Stimulated activated naive CD8-positive, alpha-beta T cell treated with anti-CD3 and anti-CD28 coated beads, Interleukin-15, amount 100 ng/mL, for 72 hours (primary cell): ENCODE measurements at regions not wholly inside any gene's neighbourhood (a gene's known extent, or its start where the extent isn't known, plus 50 kb on each side); places are given as distances from the start of the nearest gene placed in this dataset.
"Not testable (repeated sequence)": the region's sequence is repeated elsewhere in the genome, so short reads cannot be mapped to it uniquely, and the experiment has no call there.

Experiments used
- ATAC-seq: fragments of 150-1000 bp; cut with Tn5 transposase; 2 replicates; pipeline ENCODE4 v1.10.0; 2021; ENCODE audit warnings: mild to moderate bottlenecking, moderate library complexity
- DNase-seq, 2 donors: peaks; one replicate each; pipeline ENCODE4 v3.0.0; 2021 to 2022
- H3K27ac Mint-ChIP-seq, 2 donors: one replicate each; pipeline ENCODE4 v1.8.0; 2022; ENCODE audit warnings: mild to moderate bottlenecking in 2 of 2, mixed read lengths in 2 of 2, moderate library complexity in 2 of 2
- H3K27me3 Mint-ChIP-seq: one replicate; pipeline ENCODE4 v1.8.0; 2022; ENCODE audit warnings: mixed read lengths
- H3K4me1 Mint-ChIP-seq: one replicate; pipeline ENCODE4 v1.8.0; 2022; ENCODE audit warnings: mild to moderate bottlenecking, mixed read lengths
- H3K4me3 Mint-ChIP-seq, 2 donors: one replicate each; pipeline ENCODE4 v1.8.0; 2022; ENCODE audit warnings: mild to moderate bottlenecking in 2 of 2, mixed read lengths in 2 of 2, moderate library complexity in 1 of 2
- H3K9me3 Mint-ChIP-seq, 2 donors: one replicate each; pipeline ENCODE4 v1.8.0; 2022; ENCODE audit warnings: mixed read lengths in 2 of 2

DNA sequence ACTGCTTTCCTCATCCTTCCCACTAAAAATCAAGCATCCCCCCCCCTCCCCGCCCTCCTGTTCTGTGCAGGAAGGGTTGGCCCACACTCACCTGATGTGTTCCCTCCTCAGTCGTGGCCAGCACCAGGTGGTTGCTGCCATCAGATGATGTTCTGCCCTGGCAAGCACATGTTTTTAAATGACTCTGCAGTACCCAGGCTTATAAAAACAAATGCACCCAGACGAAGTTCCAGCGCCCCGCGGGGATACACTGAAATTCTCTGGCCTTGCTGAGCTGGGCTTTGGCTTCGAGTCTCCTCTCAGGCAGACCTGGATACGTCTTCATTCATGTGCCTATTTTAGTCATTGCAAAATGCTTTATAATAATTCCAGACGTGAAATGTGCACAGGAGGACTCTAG is 316.3 kb downstream of the DLEU7 start:
- DNase-seq, result no peak
- H3K9me3 Mint-ChIP-seq, result no peaks in the 10 kb centered on the region
- peak; percentile 38 for ATAC-seq
- peaks cover 30% of the 10 kb centered on the region for H3K4me1 Mint-ChIP-seq
- no peak overlapping the region for H3K27ac Mint-ChIP-seq
- H3K4me3 Mint-ChIP-seq, result no peak overlapping the region
- H3K27me3 Mint-ChIP-seq, result peaks cover 32% of the 10 kb centered on the region

DNA sequence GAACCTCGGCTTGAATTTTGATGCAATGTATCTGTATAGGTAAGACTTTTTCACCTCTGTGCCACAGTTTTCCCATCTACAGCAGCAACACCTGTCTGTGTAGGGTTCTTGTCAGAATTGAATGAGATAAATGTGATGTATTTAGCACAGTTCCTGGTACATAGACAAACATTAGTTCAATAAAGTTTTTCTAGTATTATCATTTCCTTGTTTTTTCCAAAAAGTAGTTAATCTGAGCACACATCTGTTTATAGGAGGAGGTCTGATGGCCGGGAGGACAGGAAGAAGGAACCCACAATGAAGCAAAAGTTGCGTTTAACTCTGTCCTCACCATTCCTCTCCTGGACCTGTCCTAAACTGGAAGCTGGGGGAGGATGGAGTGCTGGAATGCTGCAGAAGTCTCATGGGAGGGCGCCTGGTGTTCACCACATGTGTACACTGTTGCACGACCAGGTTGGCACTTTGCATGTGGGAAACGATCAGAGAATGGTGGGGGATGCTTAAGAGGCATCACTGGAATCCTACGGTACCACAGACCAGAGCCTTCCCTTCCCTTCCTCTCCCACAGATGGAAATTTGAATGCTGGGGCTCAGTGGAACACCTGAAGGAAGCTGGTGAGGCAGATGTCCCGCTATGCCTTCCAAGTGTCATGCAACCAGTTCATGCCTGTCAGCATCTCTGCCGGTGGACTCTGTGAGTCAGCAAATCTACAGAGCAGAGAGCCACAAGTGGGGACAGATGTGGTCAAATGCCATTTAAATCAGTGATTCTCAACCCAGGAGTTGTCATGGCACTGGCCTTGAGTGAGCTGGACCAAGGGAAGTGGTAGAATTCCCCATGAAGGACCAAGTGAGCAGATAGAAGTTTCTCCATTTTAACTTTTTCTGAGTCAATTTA is 315.6 kb downstream of the DLEU7 start:
- no peaks in the 10 kb centered on the region for H3K9me3 Mint-ChIP-seq
- no peak for DNase-seq
- H3K4me1 Mint-ChIP-seq, result peaks cover 30% of the 10 kb centered on the region
- H3K27ac Mint-ChIP-seq, result peak overlapping the region in 1 of 2 donors; percentile 44
- H3K27me3 Mint-ChIP-seq, result peaks cover 34% of the 10 kb centered on the region
- no peak for ATAC-seq
- no peak overlapping the region for H3K4me3 Mint-ChIP-seq

GRCh38 chr13:50529154-50529882 is 314.2 kb downstream of the DLEU7 start:
- Mint-ChIP-seq H3K27ac (no peak overlapping the region), H3K27me3 (peaks cover 34% of the 10 kb centered on the region), H3K4me3 (no peak overlapping the region), H3K9me3 (no peaks in the 10 kb centered on the region), H3K4me1 (peaks cover 30% of the 10 kb centered on the region)
- DNase-seq (peak in 1 of 2 donors; percentile 30), ATAC-seq (peak; percentile 94)

DNA sequence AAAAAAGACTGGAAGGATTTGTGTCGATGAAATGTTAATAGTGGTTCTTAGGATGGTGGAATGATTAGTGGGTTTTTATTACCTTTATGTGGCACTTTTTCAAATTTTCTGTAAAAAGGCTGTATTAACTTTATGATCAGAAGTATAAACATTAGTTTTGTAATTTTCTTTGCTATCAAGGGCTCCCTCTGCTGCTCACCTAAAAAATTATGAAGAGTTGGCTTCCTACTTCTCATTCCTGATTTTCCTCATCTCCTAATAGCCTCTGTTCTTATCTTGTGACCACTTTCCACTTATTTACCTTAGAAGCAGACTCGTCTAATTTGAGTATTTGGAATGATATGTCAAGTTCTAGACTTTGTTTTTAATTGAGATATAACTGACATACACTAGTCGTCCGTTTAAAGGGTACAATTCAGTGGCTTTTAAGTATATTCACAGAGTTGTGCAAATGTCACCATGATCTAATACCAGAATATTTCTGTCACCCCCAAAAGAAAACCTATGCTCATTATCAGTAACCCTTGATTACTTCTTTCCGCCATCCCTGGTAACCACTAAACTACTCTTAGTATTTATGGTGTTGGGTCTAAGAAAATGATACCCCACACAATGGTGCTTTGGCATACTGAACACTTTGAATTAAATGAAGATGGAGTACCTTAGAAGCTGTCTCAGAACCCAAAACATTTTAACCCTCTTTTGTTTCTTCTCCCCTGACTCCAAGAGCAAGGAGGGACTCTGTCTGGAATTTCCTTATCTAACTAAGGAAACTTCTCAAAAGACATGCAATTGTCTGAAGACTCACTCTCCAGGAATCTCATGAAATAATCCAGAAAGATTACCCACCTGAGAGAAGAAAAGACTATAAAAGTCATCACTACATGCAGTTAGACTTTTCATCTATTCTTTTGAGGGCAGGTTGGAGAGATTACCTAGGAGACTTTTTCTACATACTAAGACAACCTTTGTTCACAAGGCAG is 311.3 kb downstream of the DLEU7 start:
- H3K27ac Mint-ChIP-seq, result no peak overlapping the region
- peaks cover 15% of the 10 kb centered on the region for H3K27me3 Mint-ChIP-seq
- H3K4me1 Mint-ChIP-seq, result peaks cover 21% of the 10 kb centered on the region
- ATAC-seq, result no peak
- H3K9me3 Mint-ChIP-seq, result peaks cover 12 to 16% of the 10 kb centered on the region in 2 donors
- H3K4me3 Mint-ChIP-seq, result no peak overlapping the region
- no peak for DNase-seq

DNA sequence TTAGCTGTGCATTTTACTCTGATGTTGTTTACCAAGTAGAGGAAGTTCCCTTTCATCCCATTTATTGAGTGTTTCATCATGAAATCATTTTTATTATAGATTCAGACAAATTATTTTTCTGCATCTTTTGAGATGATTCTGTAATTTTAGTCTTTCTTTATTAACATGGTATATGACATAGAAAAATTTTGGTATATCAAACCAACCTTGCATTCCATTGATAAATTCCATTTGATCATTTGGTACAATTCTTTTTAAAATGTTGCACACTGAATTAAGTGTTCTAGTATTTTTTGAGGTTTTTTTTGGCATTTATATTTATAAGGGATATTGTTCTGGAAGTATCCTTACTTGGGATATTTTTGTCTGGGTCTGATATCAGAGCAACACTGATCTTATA is 308.4 kb downstream of the DLEU7 start:
- Mint-ChIP-seq H3K9me3 (peaks cover 17 to 31% of the 10 kb centered on the region in 2 donors), H3K4me3 (no peak overlapping the region), H3K27me3 (peaks cover 8% of the 10 kb centered on the region), H3K27ac (no peak overlapping the region), H3K4me1 (no peaks in the 10 kb centered on the region)
- no peak for DNase-seq
- ATAC-seq, result no peak

DNA sequence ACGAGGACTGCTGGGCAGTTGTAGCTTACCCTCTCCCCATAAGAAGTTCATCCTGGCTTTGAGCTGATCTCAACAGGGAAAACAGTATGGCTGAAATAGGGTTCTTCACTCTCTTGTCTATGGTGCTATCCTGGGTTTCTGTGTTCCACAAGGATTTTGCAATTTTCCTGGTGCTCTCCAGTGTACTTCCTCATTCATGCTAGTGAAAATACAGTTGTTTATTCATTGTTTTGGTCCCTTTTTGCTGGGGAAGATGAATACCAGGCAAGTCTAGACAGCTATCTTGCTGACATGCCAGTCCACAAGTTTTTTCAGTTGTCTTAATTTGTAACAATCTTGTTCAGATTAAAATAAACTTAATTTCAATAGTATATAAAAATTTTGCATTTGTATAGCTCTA is 306.5 kb downstream of the DLEU7 start:
- H3K4me1 Mint-ChIP-seq, result no peaks in the 10 kb centered on the region
- peaks cover 7% of the 10 kb centered on the region for H3K27me3 Mint-ChIP-seq
- no peak overlapping the region for H3K27ac Mint-ChIP-seq
- DNase-seq (no peak), ATAC-seq (no peak)
- H3K9me3 Mint-ChIP-seq, result peaks cover 17 to 31% of the 10 kb centered on the region in 2 donors
- no peak overlapping the region for H3K4me3 Mint-ChIP-seq

DNA sequence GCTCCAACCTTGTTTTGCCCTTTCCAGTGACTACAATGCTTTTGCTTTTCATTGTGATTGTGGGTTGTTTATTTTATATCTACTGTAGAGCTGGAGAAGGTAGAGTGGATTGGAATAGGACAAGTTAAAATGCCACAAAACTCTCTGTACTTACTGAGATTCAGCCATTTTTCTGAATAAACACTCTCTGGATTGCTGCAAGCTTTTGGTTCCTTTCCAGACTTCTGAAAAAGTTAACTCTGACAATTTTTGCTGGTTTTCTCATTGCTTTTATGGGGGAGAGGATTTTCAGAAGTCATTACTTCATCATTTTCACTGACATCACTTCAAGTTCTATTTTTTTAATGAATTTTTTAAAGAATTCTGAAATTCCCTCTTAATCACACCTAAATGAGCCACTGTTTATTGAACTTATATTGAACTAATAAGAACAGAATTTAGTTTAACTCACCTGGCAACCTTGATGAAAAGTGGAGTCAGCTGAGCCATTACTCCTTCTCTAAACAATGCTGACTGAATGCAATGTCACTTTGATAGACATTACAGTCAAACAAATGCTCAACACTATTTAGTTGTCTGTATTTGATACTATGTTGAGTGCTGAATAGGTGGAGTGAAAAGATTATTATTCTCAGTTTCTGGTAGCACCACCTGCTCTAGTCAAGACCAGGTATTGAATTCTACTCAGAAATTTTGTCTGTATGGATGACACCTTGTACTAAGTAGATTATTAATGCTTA is 303.5 kb downstream of the DLEU7 start:
- ATAC-seq, result no peak
- Mint-ChIP-seq H3K27ac (no peak overlapping the region), H3K4me3 (no peak overlapping the region)

DNA sequence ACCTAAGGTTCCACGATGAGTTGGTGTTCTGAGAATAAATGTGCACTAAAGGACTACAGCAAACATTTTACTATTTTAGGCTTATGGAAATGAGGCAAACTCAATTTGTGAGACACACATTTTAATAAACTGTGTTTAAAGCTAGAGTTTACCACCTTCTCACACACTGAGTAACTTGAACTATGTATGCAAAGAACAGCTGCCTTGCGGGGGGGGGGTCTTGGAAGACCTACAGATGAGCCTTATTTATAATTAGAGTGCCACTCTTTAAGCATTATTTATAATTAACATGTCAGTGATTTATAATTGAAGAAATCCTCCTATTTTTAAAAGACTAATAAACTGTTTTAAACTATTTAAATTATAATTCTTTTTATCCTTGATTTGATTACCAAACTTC is 300.4 kb downstream of the DLEU7 start:
- ATAC-seq, result no peak
- H3K4me3 Mint-ChIP-seq, result no peak overlapping the region
- no peak overlapping the region for H3K27ac Mint-ChIP-seq
- no peak for DNase-seq
- peaks cover 5 to 12% of the 10 kb centered on the region in 2 donors for H3K9me3 Mint-ChIP-seq
- no peaks in the 10 kb centered on the region for H3K27me3 Mint-ChIP-seq
- no peaks in the 10 kb centered on the region for H3K4me1 Mint-ChIP-seq

More for the DNA sequence above, 303.5 kb downstream of the DLEU7 start:
- DNase-seq, result no peak
- peaks cover 17 to 31% of the 10 kb centered on the region in 2 donors for H3K9me3 Mint-ChIP-seq
- no peaks in the 10 kb centered on the region for H3K27me3 Mint-ChIP-seq
- H3K4me1 Mint-ChIP-seq, result no peaks in the 10 kb centered on the region

- Mint-ChIP-seq H3K27me3 (no peaks in the 10 kb centered on the region), H3K9me3 (peaks cover 4 to 5% of the 10 kb centered on the region in 2 donors), H3K27ac (no peak overlapping the region), H3K4me3 (no peak overlapping the region), H3K4me1 (no peaks in the 10 kb centered on the region)
- DNase-seq (no peak), ATAC-seq (no peak)
Observed at GRCh38 chr13:50543782-50544181, 299.7 kb downstream of the DLEU7 start.

DNA sequence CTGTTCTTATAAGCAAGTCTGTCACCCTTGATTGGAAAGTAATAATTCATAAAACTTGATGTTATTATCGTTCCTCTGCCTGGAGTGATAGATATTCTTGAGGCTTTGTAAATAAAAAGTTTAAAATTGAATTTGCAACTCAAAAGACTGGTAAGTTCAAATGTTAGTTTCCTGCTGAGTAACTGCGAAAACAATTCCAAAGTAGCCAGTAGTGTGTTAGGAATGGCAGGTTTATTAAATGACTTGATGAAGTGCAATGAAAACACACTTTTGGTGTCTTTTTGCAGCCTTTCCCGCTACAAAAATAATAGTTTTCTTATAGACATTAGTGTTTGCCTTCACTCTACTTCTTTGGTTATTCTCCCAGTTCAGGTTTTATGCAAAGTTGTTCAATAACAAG is 299.3 kb downstream of the DLEU7 start:
- H3K27me3 Mint-ChIP-seq, result no peaks in the 10 kb centered on the region
- ATAC-seq, result no peak
- peaks cover 0 to under 1% of the 10 kb centered on the region in 2 donors for H3K9me3 Mint-ChIP-seq
- H3K27ac Mint-ChIP-seq, result no peak overlapping the region
- no peak for DNase-seq
- H3K4me3 Mint-ChIP-seq, result no peak overlapping the region
- H3K4me1 Mint-ChIP-seq, result no peaks in the 10 kb centered on the region

GRCh38 chr13:50547175-50547574 is 296.3 kb downstream of the DLEU7 start:
- not testable (repeated sequence) for H3K4me1 Mint-ChIP-seq, ATAC-seq, DNase-seq, H3K9me3 Mint-ChIP-seq, H3K27ac Mint-ChIP-seq, H3K27me3 Mint-ChIP-seq, H3K4me3 Mint-ChIP-seq

DNA sequence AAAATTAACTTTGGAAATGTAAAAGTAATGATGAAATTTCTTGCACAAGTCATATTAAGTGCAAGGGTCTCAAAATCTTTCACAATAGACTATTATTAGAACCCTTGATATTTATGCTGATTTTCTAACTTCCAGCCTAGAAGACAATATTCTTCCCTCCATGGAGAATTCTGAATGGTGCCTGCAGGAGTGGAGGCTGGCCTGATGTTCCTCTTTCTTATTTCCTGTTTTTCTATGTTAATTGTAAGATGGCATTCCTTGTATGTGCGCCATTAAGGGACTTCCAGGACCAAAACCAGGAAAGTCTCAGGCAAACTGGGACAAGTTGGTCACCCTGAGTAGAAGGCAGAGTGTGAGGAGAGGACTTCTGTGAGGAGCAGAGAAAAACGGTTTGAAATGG is 294.9 kb downstream of the DLEU7 start:
- H3K27me3 Mint-ChIP-seq, result no peaks in the 10 kb centered on the region
- H3K9me3 Mint-ChIP-seq, result peaks cover 0 to under 1% of the 10 kb centered on the region in 2 donors
- no peak overlapping the region for H3K4me3 Mint-ChIP-seq
- H3K27ac Mint-ChIP-seq, result no peak overlapping the region
- ATAC-seq (no peak), DNase-seq (no peak)
- no peaks in the 10 kb centered on the region for H3K4me1 Mint-ChIP-seq

GRCh38 chr13:50549221-50549942 is 294.1 kb downstream of the DLEU7 start:
- no peak for DNase-seq
- Mint-ChIP-seq H3K4me3 (no peak overlapping the region), H3K27me3 (no peaks in the 10 kb centered on the region), H3K27ac (peak overlapping the region; percentile 67 to 81), H3K9me3 (peaks cover 0 to 6% of the 10 kb centered on the region in 2 donors), H3K4me1 (no peaks in the 10 kb centered on the region)
- ATAC-seq, result no peak

DNA sequence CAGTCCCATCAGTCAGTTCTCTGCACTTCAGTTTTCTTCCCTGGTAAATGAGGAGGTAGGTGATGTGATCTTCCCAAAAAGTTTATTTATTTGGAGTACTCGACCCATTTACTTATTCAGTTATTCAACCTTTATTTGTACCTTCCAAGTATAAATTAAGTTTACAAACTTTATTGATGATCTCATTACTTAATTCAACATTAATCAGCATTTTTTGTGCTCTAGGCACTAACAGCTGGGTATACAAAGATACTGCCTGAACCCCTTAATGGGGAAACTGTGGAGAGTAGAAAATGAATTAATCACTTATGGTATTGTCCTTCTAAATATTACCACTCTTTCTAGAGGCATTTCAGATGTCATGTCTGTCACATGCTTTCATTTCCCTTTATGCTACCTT is 293.3 kb downstream of the DLEU7 start:
- Mint-ChIP-seq H3K4me1 (no peaks in the 10 kb centered on the region), H3K9me3 (peaks cover 0 to 6% of the 10 kb centered on the region in 2 donors), H3K27me3 (no peaks in the 10 kb centered on the region), H3K4me3 (no peak overlapping the region), H3K27ac (no peak overlapping the region)
- ATAC-seq (no peak), DNase-seq (no peak)
